CD1c-positive myeloid dendritic cell (primary cell): ENCODE measurements at regions not wholly inside any gene's neighbourhood (a gene's known extent, or its start where the extent isn't known, plus 50 kb on each side); places are given as distances from the start of the nearest gene placed in this dataset.
"Not testable (repeated sequence)": the region's sequence is repeated elsewhere in the genome, so short reads cannot be mapped to it uniquely, and the experiment has no call there.

ENCODE experiments used
- DNase-seq: peaks from one replicate; pipeline ENCODE4 v3.0.0-alpha.2; 2016; ENCODE audit errors: extremely low spot score

DNA sequence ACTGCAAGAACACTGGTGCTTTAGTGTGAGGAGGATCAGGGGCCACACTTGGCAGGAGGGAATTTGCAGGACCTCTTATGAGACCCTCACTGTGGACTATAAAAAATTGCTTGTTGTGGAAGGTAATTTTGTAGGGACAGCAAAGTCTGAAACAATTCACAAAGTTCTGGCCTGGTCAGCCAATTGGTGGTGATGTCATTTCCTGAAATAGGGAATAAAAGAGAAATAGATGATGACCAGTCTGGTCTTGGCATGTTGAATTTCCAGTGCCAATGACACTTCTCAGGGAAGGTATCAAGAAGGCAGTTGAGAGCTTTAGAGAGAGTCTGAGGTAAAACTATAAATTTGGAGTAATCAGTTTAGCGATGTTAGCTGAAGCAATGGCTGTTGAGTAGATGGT is 129.3 kb upstream of the LMNTD1 start:
- DNase-seq = no peak

DNA sequence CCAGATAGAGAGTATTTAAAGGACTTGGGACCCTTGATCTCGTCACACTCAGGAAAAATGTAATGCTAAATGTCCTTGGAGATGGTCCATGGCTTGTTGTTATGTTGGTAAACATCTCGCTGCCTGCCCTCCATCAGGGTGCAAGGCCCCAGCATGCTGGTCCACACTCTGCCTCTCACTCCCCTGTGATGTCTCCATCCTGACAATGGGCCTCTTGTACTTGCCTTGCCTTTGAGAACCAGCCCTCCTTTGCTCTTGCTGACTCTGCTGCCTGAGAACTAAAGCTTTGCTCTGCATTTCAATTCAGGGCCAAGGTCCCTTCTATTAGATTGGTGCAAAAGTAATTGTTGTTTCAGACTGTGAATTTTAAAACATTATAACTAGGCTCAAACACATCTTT is 131.0 kb upstream of the LMNTD1 start:
- no peak for DNase-seq

DNA sequence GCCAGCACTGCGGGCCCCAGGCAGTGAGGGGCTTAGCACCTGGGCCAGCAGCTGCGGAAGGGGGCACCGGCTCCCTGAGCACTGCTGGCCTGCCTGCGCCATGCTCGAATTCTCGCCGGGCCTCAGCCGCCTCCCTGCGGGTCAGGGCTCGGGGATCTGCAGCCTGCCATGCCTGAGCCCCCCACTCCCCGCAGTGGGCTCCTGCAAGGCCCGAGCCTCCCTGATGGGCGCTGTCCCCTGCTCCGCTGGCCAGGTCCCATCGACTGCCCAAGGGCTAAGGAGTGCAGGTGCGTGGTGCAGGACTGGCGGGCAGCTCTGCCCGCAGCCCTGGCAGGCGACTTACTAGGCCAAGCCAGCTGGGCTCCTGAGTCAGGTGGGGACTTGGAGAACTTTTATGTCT is 133.3 kb upstream of the LMNTD1 start:
- no peak for DNase-seq

DNA sequence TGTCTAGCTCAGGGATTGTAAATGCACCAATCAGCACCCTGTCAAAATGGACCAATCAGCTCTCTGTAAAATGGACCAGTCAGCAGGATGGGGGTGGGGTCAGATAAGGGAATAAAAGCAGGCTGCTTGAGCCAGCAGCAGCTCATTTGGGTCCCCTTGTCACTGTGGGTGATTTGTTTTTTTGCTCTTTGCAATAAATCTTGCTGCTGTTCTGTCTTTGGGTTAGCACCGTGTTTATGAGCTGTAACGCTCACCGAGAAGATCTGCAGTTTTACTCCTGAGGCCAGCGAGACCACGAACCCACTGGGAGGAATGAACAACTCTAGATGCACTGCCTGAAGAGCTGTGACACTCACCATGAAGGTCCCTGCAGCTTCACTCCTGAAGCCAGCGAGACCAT is 134.1 kb upstream of the LMNTD1 start:
- DNase-seq = no peak

DNA sequence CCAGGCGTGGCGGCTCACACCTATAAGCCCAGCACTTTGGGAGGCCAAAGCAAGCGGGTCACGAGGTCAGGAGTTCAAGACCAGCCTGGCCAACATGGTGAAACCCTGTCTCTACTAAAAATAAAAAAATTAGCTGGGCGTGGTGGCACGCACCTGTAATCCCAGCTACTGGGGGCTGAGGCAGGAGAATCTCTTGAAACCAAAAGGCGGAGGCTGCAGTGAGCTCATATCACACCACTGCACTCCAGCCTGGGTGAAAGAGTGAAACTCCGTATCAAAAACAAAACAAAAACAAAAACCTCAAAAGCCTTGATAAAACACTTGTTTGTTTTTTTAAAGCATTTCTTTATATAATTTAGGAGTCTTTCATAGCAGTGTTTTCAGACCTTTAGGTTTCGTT is 135.8 kb upstream of the LMNTD1 start:
- DNase-seq = not testable (repeated sequence)

DNA sequence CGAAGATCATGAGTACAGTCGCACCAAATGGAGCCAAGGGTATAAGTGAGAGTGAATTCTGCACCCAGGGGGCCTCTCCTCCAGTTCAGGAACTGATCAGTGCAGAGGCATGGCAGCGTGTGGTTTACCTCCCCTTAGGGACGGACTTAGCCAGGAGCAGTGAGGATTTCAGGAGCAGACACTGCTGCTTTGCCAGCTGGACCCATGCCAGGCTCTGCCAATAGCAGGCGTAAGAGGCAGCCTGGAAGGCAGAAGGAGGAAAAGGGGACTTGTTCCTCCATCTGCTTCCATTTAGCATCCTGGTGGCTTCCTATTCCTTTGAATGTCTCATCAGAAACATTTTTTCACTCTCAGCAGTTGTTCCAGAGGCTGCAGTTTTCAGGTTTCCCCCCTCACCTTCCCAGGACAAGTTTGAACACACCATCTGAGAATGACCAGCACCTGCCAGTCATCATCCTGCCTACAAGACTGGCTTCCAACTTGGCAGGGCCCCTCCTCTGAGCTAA is 137.0 kb upstream of the LMNTD1 start:
- no peak for DNase-seq

DNA sequence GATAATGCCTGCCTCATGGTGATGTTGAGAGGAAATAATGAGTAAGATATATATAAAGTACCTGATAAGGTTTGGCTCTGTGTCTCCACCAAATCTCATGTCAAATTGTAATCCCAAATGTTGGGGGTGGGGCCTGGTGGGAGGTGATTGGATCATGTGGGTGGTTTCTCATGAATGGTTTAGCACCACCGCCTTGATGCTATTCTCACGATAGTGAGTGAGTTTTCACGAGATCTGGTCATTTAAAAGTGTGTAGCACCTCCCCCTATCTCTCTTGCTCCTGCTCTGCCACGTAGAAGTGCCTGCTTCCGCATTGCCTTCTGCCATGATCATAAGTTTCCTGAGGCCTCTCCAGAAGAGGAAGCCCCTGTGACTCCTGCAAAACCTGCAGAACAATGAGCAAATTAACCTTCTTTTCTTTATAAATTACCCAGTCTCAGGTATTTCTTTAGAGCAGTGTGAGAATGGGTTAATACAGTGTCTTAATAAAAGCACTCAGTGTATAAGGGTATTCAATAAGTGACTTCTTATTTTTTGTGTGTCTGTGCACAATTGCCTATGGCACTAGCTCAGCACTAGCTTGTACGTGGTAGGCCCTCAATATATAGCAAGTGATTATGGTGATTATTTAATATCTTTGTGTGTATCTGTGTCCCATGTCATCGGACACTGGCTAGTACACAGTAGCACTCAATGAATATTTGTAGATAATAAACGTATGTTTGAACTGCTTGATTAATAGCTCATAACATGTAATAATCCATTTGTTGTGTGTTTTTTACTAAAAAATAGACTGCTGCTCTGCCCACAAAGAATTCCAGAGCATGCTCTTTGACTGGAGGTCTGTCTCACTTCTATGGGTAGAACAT is 138.1 kb upstream of the LMNTD1 start:
- DNase-seq = no peak

DNA sequence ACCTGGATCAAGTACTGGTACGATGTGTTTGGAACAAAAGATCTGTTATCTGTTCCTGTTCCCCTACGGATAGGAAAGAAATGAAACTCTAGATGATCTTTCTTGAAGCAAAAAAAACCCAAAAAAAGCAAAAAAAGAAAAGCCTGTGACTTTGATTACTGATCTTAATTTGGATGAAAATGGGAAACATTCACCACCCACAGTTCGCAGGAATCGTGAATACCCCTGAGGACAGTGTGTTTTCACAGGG is 138.7 kb upstream of the LMNTD1 start:
- DNase-seq = no peak

DNA sequence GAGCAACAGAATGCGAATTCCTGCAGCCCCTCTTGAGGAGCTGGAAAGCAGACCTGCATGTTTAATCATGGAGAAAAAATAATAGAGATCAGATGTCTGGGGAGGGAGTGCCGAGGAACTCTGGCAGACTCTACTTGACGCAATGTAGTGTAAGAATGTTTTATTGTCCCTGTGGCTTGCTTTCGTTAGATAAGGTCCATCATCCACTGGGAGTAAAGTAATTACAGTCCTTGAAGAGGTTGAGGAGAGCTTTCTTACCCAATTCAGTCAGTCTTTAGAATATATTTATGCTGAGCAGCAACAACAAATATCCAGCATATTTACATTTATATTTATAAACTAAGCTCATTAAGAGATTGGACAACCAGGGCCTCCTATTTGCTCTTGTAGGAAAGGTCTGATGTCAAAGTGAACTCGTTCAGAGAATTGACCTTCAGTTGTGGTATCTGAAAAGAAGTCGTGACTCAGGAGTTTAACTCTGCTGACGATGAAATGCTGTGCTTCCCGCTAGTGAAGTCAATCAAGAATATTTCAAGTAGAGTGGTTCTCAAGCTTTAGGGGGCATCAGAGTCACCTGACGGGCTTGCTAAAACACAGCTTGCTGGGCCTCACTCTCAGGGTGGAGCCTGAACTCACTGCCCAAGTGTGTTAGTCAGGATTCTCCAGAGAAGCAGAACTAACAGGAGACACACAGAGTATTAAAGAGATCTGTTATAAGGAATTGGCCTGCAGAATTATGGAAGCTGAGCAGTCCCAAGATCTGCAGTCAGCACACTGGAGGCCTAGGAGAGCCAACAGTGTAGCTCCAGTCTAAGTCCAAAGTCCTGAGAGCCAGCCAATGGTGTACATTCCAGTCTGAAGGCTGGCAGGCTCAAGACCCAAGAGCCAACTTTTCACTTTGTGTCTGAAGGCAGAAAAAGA is 139.3 kb upstream of the LMNTD1 start:
- no peak for DNase-seq

DNA sequence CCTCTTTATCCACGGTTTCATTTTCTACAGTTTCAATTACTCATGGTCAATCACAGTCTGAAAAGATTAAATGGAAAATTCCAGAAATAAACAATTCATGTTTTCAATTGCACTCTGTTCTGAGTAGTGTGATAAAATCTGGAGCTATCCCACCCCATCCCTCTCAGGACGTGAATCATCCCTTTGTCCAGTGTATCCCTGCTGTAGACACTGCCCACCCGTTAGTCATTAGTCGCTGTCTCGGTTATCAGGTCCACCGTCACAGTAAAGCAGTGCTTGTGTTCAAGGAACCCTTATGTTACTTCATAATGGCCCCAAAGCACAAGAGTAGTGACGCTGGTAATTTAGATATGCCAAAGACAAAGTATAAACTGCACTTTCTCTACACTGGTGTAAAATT is 141.0 kb upstream of the LMNTD1 start:
- DNase-seq = no peak

DNA sequence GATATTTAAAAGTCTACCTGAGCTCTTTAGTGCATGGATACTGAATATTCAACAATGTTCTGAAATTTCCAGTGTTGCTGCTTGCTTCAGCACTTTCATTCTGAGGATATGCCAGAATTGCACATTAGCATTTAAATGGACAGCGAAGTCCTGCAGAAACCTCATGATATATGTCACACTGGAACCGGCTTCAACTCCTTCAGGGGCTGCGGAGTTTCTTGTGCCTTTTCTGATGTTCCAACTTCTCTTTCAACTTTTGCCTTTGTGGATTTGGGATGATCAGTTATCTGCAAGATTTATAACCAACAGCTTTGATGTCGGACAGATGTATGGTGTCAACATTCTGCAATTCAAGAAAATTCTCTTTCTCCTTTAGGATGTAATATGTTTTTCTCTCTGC is 142.5 kb upstream of the LMNTD1 start:
- DNase-seq = no peak

DNA sequence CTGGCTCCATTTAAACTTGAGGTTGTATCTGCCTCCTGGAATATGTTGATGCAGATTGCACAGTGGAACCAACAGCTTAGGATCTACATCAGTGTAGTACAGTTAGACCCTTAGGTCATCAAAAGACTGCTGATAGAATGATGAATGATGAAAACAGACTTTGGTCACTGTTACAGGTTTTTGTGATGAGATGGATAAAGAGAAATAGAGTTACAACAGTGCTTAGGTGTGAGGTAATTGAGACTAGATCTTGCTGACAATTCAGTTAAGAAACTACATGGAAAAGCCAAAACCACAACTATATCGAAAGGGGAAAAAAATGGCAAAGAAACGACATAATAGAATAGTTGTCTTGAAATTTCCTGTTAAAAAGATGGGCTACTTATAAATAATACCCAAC is 145.7 kb upstream of the LMNTD1 start:
- no peak for DNase-seq

DNA sequence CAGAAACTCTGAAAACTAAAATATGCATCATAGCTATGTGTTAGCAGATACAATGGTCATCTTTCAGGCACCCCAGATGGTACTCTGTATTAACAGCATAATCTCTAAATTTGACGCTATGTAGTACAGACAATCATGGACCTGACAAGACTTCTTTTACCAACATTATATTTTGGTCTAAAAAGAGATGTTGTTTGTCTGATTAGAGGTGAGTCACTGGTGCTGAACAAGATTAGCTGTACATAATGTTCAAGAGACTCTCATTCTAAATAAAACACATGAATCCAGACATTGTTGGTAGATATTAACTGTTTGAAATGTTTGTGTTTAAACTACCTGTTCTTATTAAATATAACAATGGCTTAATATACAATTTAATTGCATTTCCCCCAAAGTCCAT is 146.4 kb upstream of the LMNTD1 start:
- DNase-seq = no peak

DNA sequence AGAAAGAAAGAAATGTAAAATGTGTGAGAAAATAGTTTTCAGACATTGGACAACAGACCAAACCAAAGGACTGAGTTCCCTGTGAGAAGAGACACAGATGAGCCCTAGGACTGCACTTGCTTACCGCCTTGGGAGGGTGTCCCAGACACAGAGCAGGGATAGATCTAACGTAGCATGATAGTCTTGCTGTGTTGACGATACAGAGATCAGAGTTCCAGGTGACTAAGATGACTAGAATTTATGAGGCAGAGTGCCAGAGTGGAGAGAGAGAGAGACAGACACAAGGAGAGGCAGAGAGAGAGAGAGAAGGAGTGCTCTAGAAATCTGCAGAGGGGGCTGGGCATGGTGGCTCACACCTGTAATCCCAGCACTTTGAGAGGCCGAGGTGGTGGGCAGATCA is 148.2 kb upstream of the LMNTD1 start:
- DNase-seq = no peak

DNA sequence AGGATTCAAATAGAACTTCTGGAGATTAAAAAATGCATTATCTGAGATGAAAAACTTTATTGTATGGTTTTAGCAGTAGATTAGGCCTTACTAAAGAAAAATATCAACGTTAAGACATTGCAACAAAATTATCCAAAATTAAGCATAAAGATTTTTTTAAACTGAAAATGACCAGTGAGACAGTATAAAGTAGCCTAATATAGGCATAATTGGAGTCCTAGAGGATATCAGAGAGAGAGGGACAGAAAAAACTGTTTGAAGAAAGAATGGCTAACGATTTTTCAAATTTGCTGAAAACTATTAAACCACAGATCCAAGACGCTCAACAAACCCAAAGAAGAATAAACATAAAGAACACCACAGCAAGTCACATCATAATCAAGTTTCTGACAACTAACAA is 149.5 kb upstream of the LMNTD1 start:
- no peak for DNase-seq

DNA sequence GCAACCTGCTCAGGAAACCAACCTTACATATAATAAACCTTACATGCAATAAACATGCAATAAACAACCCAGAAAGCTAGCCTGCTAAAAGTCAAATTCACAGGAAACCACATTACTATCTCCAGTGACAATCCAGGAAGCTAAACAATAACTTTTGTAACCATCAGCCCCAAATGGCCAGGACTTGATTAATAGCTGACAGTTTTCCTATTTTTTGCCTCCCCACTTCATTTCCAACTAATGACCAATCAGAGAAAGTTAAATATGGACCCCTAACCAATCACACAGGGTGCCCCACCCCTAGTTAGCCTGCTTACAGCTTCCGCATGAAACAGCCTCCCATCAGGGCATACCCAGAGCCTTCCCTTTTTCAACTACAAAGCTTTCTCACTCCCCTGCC is 152.2 kb upstream of the LMNTD1 start:
- no peak for DNase-seq

DNA sequence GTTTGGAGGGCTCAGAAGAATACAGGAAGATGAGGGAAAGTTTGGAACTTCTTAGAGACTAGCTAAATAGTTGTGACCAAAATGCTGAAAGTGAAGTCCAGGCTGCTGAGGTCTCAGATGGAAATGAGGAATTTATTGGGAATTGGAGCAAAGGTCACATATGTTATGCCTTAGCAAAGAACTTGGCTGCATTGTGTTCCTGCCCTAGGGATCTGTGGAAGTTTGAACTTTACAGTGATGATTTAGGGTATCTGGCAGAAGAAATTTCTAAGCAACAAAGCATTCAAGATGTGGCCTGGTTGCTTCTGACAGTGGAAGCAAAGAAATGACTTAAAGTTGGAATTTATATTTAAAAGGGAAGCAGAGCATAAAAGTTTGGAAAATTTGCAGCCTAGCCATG is 153.6 kb upstream of the LMNTD1 start:
- not testable (repeated sequence) for DNase-seq

DNA sequence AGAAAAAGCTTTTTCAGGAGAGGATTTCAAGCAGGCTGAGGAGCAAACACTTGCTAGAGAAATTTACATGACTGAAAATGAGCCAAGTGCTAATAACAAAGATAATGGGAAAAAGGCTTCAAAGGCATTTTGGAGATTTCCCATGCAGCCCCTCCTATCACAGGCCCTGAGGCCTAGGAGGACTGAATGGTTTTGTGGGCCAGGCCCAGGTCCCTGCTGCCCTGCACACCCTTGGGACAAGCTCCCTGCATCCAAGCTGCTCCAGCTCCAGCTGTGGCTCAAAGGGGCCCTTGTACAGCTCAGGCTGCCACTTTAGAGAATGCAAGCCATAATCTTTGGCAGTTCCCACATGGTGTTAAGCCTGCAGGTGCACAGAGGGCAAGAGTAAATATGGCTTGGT is 154.0 kb upstream of the LMNTD1 start:
- DNase-seq = no peak

DNA sequence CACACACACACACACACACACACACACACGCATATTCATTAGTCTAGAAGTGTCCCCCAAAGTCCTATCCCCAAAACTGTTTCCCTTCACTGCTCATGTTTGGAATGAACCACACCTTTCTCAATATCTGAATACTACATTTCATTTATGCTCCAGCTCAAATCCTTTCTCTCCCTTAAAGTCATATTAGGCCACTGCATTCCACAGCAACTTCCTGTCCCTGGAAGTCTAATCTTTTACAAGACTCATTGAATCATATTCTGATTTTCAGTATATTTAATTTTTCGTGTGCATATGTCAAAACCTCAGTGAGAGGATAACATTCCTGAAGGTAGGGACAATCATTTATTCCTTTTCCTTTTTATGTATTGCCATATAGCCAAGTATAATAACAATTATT is 155.6 kb upstream of the LMNTD1 start:
- DNase-seq = no peak

DNA sequence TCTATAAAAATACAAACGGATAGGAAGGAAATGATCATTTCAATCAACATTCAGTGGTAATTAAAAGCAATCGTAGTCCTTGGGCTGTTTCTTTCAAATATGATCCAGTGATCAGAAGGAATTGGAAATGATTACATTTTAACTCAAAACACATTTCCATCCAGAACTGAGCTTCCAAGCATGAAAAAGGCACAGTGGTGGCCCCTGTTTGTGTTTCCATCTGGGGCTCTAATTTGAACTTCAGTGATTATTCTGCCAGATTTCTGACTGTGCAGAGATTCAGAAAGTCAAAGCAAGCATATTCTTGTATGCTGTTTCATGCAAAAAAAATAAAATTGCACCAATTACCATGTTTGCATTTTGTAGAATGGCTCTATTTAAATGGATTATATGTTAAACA is 157.0 kb upstream of the LMNTD1 start:
- DNase-seq = no peak

DNA sequence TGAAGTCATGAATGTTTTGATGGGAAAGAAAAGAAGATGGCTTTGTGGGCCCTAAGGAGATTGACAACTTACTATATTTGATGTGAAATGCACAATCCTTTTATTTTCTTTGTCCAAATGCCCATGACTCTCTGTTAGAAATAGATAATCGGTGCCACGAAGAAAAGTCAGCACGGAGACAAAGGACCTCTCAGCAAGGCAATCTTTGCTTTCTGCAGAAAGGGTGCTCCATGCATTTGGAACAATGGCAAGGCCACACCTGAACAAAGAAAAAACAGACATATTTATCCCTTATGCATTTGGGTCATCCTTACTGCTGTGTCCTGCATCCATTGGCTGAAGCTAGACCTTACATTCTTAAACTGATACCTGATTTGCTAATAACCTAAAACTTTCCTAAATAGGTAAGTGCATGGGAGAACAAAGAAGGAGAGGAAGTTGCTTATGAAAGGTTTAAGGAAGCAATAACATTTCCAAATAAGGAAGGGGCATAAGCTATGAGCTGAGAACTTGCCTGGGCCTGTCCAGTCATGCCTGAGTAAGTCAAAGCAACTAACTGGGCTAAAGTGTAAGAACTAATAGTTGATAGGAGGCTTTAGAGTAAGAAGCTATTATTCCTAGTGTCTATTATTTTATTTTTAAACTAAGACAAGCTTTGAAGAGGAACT is 158.0 kb upstream of the LMNTD1 start:
- DNase-seq = not testable (repeated sequence)

DNA sequence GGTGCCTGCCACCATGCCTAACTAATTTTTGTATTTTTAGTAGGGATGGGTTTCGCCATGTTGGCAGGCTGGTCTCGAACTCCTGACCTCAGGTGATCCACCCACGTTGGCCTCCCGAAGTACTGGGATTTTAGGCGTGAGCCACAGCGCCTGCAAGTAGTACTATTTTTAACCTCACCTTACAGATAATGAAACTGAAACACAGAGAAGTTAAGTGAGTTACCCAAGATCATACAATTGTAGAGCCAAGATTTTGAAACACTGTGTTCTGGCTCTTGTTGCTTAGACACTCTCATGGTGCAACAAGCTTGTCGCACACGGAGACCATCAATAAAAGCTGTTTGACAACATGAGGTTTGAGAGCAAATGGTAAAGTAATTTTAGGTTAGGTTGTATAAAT is 159.1 kb upstream of the LMNTD1 start:
- DNase-seq = no peak

DNA sequence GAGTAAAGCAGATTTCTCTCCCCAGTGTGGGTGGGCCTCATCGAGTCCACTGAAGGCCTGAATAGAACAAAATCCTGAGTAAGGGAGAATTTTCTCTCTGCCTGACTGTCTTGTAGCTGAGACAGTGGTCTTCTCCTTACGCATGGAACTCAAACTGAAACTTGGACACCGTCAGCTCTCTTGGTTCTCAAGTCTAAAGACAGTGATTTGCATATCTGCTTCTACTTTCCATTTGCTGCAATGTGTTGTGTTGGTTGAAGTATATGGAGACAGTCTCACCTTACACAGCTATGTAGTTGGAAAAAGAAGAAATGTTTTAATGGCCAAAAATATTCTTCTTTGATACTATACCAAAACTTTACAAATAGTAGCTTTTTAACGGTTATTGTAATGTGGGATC is 160.2 kb upstream of the LMNTD1 start:
- no peak for DNase-seq
